ENCODE measurements at regions not wholly inside any gene's neighbourhood (a gene's known extent, or its start where the extent isn't known, plus 50 kb on each side); places are given as distances from the start of the nearest gene placed in this dataset.

DNA sequence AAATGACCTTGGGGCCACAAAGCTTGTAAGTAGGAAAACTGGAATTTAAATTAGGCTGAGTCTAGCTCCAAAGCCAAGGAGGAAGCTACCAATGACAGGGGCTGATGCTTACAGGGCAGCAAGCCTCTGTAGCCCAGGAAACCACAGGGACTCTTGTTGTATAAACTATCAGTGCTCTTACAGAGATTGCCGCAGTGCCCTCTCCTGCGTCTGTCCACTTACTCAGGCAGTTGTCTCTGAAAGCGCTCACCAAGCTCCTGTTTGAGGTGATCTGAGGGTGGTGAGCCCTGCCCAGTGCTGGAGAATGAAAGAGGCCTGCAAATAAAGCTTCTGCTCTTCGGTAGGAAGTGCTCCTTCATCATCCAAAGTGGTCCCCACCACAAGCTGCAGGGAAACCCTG, 498.8 kb downstream of the ARHGEF28 start:
- H3K27ac Mint-ChIP-seq, result no peak overlapping the region
- no peak overlapping the region for H3K4me3 Mint-ChIP-seq
- TF ChIP-seq, protein P1, sequence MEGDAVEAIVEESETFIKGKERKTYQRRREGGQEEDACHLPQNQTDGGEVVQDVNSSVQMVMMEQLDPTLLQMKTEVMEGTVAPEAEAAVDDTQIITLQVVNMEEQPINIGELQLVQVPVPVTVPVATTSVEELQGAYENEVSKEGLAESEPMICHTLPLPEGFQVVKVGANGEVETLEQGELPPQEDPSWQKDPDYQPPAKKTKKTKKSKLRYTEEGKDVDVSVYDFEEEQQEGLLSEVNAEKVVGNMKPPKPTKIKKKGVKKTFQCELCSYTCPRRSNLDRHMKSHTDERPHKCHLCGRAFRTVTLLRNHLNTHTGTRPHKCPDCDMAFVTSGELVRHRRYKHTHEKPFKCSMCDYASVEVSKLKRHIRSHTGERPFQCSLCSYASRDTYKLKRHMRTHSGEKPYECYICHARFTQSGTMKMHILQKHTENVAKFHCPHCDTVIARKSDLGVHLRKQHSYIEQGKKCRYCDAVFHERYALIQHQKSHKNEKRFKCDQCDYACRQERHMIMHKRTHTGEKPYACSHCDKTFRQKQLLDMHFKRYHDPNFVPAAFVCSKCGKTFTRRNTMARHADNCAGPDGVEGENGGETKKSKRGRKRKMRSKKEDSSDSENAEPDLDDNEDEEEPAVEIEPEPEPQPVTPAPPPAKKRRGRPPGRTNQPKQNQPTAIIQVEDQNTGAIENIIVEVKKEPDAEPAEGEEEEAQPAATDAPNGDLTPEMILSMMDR (IDR thresholded peaks at IDR 0.05), result no peak

GRCh38 chr5:74123929-74124328, 497.9 kb downstream of the ARHGEF28 start:
- Mint-ChIP-seq H3K36me3 (ENCODE audit: low read depth) (no peaks in the 10 kb centered on the region), H3K27me3 (ENCODE audit: insufficient read depth) (peaks cover 7% of the 10 kb centered on the region), H3K27ac (no peak overlapping the region), H3K4me1 (ENCODE audit: low read depth) (peaks cover 13% of the 10 kb centered on the region), H3K4me3 (no peak overlapping the region), H3K9me3 (no peaks in the 10 kb centered on the region)
- no peak for DNase-seq
- TF ChIP-seq, protein P1 (IDR thresholded peaks at IDR 0.05), result no peak

More for the DNA sequence above, 498.8 kb downstream of the ARHGEF28 start:
- peaks cover 4% of the 10 kb centered on the region for H3K27me3 Mint-ChIP-seq (ENCODE audit: insufficient read depth)
- H3K4me1 Mint-ChIP-seq (ENCODE audit: low read depth), result peaks cover 13% of the 10 kb centered on the region
- no peaks in the 10 kb centered on the region for H3K36me3 Mint-ChIP-seq (ENCODE audit: low read depth)
- H3K9me3 Mint-ChIP-seq, result no peaks in the 10 kb centered on the region
- DNase-seq, result no peak

- Mint-ChIP-seq H3K4me3 (no peak overlapping the region), H3K27me3 (ENCODE audit: insufficient read depth) (peaks cover 7% of the 10 kb centered on the region), H3K36me3 (ENCODE audit: low read depth) (no peaks in the 10 kb centered on the region), H3K4me1 (ENCODE audit: low read depth) (peaks cover 7% of the 10 kb centered on the region), H3K27ac (no peak overlapping the region), H3K9me3 (no peaks in the 10 kb centered on the region)
- no peak for DNase-seq
- TF ChIP-seq, protein P1 (IDR thresholded peaks at IDR 0.05), result no peak
Observed at GRCh38 chr5:74122979-74123590, 497.1 kb downstream of the ARHGEF28 start.

DNA sequence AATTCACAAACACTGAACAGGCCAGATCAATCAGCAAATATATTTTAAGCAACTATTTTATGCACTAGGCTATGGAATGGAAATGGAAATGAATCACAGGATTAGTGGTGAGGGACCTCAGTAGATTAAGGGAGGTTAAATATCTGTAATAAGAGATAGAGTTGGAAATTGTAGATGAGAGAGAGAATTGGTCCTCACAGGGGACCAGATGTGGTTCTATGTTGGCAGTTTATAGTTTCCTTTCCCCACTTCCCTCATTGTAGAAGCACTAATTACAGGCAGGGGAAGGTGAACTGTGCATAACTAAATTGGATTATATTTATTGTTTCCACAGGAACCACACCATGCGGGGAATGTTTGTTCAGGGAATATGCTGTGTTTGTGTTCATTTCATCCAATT, 496.2 kb downstream of the ARHGEF28 start:
- no peaks in the 10 kb centered on the region for H3K9me3 Mint-ChIP-seq
- H3K27me3 Mint-ChIP-seq (ENCODE audit: insufficient read depth), result peaks cover 7% of the 10 kb centered on the region
- TF ChIP-seq, protein P1 (IDR thresholded peaks at IDR 0.05), result no peak
- no peak overlapping the region for H3K27ac Mint-ChIP-seq
- DNase-seq, result no peak
- H3K36me3 Mint-ChIP-seq (ENCODE audit: low read depth), result no peaks in the 10 kb centered on the region
- no peaks in the 10 kb centered on the region for H3K4me1 Mint-ChIP-seq (ENCODE audit: low read depth)
- H3K4me3 Mint-ChIP-seq, result no peak overlapping the region

DNA sequence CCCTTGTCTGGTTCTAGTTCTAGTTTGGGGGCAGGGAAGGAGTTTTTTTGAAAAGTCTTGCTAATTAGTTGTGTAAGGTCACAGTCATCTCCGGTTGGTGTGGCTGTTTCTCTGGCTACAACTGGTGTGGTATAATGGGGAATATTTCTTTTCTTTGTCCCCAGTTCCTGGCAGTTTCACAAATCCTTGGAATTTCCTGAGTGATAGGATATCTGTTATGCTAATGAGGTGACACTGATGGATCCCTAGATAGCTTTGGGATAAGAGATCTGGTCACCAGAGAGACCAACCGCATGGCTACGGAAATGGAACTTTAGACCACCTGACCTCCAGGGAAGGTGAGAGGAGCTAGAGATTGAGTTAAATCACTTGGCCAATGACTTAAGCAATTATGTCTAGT, 494.6 kb downstream of the ARHGEF28 start:
- Mint-ChIP-seq H3K4me1 (ENCODE audit: low read depth) (no peaks in the 10 kb centered on the region), H3K9me3 (no peaks in the 10 kb centered on the region), H3K36me3 (ENCODE audit: low read depth) (no peaks in the 10 kb centered on the region), H3K27me3 (ENCODE audit: insufficient read depth) (peaks cover 7% of the 10 kb centered on the region), H3K27ac (no peak overlapping the region), H3K4me3 (no peak overlapping the region)
- TF ChIP-seq, protein P1 (IDR thresholded peaks at IDR 0.05), result no peak
- no peak for DNase-seq

DNA sequence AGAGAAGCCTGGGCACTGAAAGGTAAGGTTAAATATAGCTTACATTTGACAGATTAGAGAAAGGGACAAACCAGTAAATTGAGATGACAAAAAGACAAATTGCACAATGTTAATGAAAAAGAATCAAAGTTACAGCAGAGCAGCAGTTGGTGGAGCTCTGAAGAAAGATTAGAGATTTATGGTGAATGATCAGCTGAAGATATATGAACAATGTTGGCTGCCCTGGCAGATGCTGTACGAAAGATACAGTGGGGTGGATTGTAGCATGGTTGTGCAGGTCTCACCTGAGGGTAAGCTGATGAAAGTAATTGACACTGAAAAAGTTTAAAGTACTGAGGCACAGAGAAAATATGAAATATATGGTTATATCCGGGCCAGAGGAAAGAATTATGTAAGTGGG, 492.1 kb downstream of the ARHGEF28 start:
- TF ChIP-seq, protein P1 (IDR thresholded peaks at IDR 0.05), result no peak
- Mint-ChIP-seq H3K27ac (no peak overlapping the region), H3K4me3 (no peak overlapping the region), H3K9me3 (no peaks in the 10 kb centered on the region), H3K4me1 (ENCODE audit: low read depth) (no peaks in the 10 kb centered on the region), H3K27me3 (ENCODE audit: insufficient read depth) (peaks cover 10% of the 10 kb centered on the region), H3K36me3 (ENCODE audit: low read depth) (no peaks in the 10 kb centered on the region)
- no peak for DNase-seq
